Suppressor macrophage treated with lipopolysaccharide for 4 hours (primary cell): ENCODE measurements at regions not wholly inside any gene's neighbourhood (a gene's known extent, or its start where the extent isn't known, plus 50 kb on each side); places are given as distances from the start of the nearest gene placed in this dataset.

Experiments used
- DNase-seq: peaks from one replicate; pipeline ENCODE4 v3.0.0-alpha.2; 2020

GRCh38 chr4:35562861-35563260 lies 681.5 kb downstream of the ARAP2 start:
- DNase-seq, result no peak

GRCh38 chr4:35565640-35566039 lies 678.7 kb downstream of the ARAP2 start:
- DNase-seq, result no peak

GRCh38 chr4:35591035-35591434 lies 653.3 kb downstream of the ARAP2 start:
- no peak for DNase-seq

DNA sequence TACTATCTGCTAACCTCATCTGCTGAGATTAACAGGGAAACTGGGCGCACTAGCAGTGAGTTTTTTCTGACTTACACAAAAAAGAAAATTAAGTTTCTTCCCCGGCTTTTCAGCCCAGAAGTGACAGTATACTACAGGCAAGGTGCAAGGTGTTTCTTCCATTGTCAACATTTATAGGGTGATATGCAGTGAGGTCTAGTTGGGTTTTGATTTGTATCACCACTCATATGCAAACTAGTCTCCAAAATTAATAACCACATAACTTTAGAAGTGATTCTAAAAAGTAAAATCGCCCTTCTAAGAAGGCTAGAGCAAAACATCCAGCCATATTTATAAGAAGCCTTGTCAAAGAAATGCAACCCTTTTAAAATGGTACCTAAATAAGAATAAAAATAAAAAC lies 640.1 kb downstream of the ARAP2 start:
- DNase-seq, result no peak

DNA sequence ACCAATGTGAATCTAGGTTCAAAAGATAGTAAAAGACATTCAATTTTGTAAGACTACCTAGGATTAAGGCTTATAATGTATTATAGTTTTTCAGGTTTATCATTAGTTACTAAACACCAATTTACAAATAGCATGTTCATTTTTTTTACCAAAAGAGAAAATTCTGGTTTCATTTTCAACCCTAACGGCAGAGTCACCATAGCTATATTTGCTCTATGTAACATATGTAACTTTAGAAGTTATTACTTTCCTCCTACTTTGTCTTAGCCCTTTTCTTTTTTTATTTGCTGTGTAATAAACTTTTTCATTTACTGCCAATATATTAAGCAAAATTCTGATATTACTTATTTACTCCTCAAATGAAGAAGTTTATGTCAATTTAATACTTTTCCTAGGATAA lies 639.6 kb downstream of the ARAP2 start:
- no peak for DNase-seq

DNA sequence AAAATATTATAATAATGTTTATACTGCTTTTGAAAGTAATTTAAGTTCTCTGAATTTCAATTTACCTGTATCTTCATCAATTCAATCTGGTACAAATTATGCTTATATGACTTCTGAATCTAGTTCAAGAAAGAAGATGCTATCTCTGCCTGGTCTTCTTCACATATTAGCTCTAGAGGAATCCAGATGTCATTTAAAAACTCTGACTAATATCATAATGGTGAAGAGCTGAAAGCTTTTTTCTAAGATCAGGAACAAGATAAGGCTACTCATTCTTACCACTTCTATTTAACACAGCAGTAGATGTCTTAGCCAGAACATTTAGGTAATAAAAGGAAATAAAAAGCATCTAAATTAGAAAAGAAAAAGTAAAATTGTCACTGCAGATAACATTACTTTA lies 636.1 kb downstream of the ARAP2 start:
- DNase-seq, result no peak

DNA sequence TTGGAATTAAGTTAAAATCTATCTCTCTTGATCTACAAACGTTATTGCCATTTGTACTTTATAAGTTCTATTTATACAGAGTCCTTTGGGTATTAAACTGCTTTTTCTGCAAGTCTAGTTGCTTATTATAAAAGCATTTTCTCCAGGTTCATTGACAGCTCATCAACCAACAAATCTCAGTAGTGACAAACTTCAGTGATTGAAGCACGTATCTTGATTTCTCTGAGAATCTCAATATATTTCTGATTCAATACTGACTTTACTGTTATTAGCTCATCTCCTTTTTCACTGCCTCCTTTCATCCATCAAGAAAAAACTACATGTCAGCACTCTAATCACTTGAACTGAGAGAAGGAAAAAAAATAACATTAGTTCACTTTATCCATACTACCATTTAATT lies 630.2 kb downstream of the ARAP2 start:
- DNase-seq, result no peak

DNA sequence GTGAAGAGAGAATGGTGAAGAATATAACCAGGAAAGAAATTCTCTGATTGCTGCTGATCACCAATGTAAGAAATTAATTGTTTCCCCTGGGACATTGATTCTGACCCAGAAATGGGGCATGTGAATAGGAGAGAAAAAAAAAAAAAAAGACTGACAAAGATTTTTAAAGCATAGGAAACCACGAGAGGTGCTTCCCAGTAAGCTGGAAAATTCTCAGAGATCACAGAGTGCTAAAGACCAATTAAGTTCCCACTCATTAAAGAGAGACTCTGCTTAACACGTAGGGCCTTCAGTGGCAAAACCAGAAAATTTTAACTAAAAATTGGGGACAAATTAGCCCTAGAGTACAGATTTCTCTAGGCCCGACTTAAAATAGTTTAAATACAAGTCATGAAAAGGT lies 604.4 kb downstream of the ARAP2 start:
- DNase-seq, result no peak

GRCh38 chr4:35643661-35644060 lies 600.7 kb downstream of the ARAP2 start:
- DNase-seq, result peak; percentile 40

GRCh38 chr4:35644591-35644990 lies 599.7 kb downstream of the ARAP2 start:
- no peak for DNase-seq

DNA sequence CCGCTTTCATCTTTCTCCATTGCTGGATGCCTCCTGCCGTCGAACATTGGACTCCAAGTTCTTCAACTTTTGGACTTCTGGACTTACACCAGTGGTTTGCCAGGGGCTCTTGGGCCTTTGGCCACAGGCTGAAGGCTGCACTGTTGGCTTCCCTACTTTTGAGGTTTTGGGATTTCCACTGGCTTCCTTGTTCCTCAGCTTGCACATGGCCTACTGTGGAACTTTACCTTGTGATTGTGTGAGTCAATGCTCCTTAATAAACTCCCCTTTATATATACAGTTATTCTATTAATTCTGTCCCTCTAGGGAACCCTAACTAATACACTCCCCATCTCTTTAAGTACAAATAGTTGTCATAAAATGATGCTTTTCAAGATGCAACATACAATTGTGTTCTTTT lies 595.3 kb downstream of the ARAP2 start:
- DNase-seq, result peak; percentile 12

DNA sequence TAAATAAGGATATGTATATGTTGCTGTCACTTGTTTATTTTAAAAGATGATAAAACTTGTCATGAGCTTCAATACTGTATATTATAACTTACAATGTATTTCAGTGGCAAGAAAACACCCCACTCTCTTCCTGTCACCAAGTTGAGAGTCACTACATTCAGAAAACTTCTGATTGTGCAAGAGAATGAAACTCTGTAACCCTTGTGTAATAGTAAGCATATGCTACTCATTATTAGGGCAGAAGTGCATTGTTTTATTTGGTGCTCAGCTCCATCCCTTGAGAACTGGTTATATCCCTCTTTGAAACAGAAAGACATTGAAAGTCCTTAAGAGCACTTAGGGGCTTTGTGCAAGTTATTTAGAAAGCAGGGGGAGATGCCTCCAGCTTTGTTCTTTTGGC lies 594.5 kb downstream of the ARAP2 start:
- DNase-seq, result peak; percentile 78

DNA sequence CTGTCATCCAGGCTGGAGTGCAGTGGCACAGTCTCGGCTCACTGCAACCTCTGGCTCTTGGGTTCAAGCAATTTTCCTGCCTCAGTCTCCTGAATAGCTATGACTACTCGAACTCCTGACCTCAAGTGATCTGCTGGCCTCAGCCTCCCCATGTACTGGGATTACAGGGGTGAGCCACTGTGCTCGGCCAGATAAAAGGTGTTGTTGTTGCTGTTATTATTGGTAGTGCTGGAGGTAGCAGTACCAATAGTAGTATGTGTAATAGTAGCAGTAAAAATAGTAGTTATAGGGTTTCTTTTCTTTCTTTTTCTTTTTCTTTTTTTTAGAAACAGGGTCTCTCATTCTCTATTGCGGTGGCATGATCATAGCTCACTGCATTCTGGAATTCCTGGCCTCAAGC lies 592.1 kb downstream of the ARAP2 start:
- no peak for DNase-seq

GRCh38 chr4:35653451-35653850 lies 590.9 kb downstream of the ARAP2 start:
- peak; percentile 25 for DNase-seq

GRCh38 chr4:35673137-35673536 lies 571.2 kb downstream of the ARAP2 start:
- DNase-seq, result no peak

DNA sequence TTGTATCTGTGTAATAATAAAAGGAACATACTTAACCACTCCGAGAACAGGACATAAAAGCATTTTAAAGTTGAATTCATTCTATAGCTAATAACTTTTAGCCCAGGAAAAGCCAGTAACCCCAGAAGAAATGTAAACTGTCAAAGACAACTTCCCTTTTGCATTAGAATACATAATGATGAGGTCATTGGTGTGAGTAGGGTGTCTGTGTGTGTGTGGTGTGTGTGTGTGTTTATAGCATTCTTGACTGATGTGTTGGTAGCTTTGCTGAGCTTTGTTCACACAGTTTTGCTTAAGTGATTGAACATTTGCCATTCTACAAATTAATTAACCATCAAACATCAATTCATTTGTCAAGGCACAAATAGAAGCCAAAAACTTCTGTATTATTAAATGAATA lies 559.6 kb downstream of the ARAP2 start:
- DNase-seq, result no peak

GRCh38 chr4:35689870-35690269 lies 554.4 kb downstream of the ARAP2 start:
- no peak for DNase-seq

- no peak for DNase-seq
These were observed 554.0 kb downstream of the ARAP2 start for GRCh38 chr4:35690271-35690670.

- DNase-seq, result no peak
These were observed 549.3 kb downstream of the ARAP2 start for GRCh38 chr4:35695003-35695402.

GRCh38 chr4:35695421-35695820 lies 548.9 kb downstream of the ARAP2 start:
- no peak for DNase-seq

DNA sequence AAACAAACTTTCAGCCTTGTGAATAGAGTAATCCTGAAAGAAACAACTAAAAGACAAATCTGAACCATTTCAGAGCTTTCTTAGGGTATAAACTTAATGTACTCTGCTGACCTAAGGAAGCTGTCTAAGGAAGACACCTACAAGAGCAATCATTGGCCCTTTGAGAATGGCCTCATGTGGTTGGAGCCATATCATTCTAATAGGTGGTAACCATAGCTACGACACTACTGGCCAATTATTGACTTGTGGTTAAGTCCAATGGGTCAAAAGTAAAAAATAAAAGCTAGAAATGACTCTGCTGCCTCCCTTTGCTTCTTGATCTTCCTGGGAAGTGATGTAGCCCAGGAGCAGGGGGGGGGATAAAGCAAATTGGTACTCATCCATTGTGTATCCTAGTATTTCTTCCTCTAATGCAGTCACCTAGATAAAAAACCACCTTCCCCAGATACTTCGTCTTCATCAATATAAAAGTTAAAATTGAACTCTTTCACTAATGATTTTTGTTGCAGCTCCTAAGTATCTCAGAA lies 547.0 kb downstream of the ARAP2 start:
- no peak for DNase-seq

- no peak for DNase-seq
These were observed 543.7 kb downstream of the ARAP2 start for GRCh38 chr4:35700663-35701062.

- DNase-seq, result no peak
These were observed 535.2 kb downstream of the ARAP2 start for GRCh38 chr4:35709080-35709479.

DNA sequence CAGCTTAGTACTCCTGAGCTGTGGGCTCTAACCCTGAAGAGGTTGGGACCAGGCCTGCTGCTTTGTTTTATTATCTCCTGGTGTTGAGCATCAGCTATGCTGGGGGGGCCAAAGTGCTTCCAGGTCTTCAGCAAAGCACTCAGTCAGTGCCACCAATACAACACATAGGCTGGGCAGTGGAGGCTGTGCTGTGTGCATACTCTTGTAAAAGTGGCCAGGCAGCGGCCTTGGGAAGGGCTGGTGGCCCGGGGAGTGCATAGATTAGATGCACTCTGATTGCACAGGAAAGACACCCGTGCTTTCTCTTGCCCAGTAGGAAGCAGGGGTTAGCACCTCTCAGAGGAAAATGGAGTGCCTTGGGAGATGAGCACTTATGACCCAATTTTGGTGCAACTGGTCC lies 534.0 kb downstream of the ARAP2 start:
- DNase-seq, result no peak

GRCh38 chr4:35711127-35711526 lies 533.2 kb downstream of the ARAP2 start:
- no peak for DNase-seq

GRCh38 chr4:35723973-35724372 lies 520.3 kb downstream of the ARAP2 start:
- no peak for DNase-seq
